Left cardiac atrium (tissue), 4 donors: ENCODE measurements at regions not wholly inside any gene's neighbourhood (a gene's known extent, or its start where the extent isn't known, plus 50 kb on each side); places are given as distances from the start of the nearest gene placed in this dataset.

ENCODE experiments used
- ATAC-seq, 2 donors: fragments of 200-7000 bp; cut with Tn5 transposase; one replicate each; pipeline ENCODE4 v1.9.1; 2020; ENCODE audit warnings: mild to moderate bottlenecking in 2 of 2, moderate library complexity in 2 of 2
- DNase-seq: peaks from one replicate; pipeline ENCODE4 v3.0.0-alpha.2; 2020
- intact Hi-C, 2 donors: fragments of 100-400 bp; cut with DNase I; formaldehyde crosslinking; loops; one replicate each; pipeline versions ENCODE4 v1.14.1 to v1.15.1; 2022 to 2023
- donor health status: DM: no; HTN: yes; CAD: no.
- donor health status: DM: no; HTN: yes; CAD: no; lungs with severe emphysema.
- donor health status: DM: yes; HTN: yes; CAD: no.
- donor health status: Dilated cardiomyopathy.

- ATAC-seq = no peak
- DNase-seq = no peak
- intact Hi-C loops = no loop called here
Measured at GRCh38 chr13:91079176-91079575, 268.3 kb upstream of the MIR17HG start.

GRCh38 chr13:91085127-91085526 is 262.4 kb upstream of the MIR17HG start:
- intact Hi-C loops = no loop called here
- ATAC-seq (no peak), DNase-seq (no peak)

GRCh38 chr13:91086936-91087716 is 260.4 kb upstream of the MIR17HG start:
- DNase-seq = no peak
- ATAC-seq = no peak
- intact Hi-C loops = no loop called here

GRCh38 chr13:91097269-91097668 is 250.2 kb upstream of the MIR17HG start:
- intact Hi-C loops = no loop called here
- ATAC-seq (no peak), DNase-seq (no peak)

- DNase-seq = no peak
- no peak for ATAC-seq
- intact Hi-C loops = no loop called here
Measured at GRCh38 chr13:91099877-91100276, 247.6 kb upstream of the MIR17HG start.

GRCh38 chr13:91100944-91101343 is 246.5 kb upstream of the MIR17HG start:
- ATAC-seq = no peak
- intact Hi-C loops = no loop called here
- DNase-seq = no peak

GRCh38 chr13:91101381-91101780 is 246.1 kb upstream of the MIR17HG start:
- intact Hi-C loops = no loop called here
- DNase-seq = no peak
- ATAC-seq = no peak

GRCh38 chr13:91105270-91105669 is 242.2 kb upstream of the MIR17HG start:
- no peak for DNase-seq
- intact Hi-C loops = no loop called here
- ATAC-seq = no peak

- intact Hi-C loops = no loop called here
- DNase-seq = no peak
- ATAC-seq = no peak
Measured at GRCh38 chr13:91106565-91106964, 240.9 kb upstream of the MIR17HG start.

- intact Hi-C loops = no loop called here
- ATAC-seq (no peak), DNase-seq (no peak)
Measured at GRCh38 chr13:91108315-91108714, 239.2 kb upstream of the MIR17HG start.

GRCh38 chr13:91111476-91112200 is 235.8 kb upstream of the MIR17HG start:
- intact Hi-C loops = no loop called here
- DNase-seq = no peak
- no peak for ATAC-seq

- DNase-seq (no peak), ATAC-seq (no peak)
- intact Hi-C loops = no loop called here
Measured at GRCh38 chr13:91112201-91112923, 235.1 kb upstream of the MIR17HG start.

GRCh38 chr13:91112924-91113277 is 234.6 kb upstream of the MIR17HG start:
- intact Hi-C loops = no loop called here
- DNase-seq = no peak
- no peak for ATAC-seq

GRCh38 chr13:91115776-91116175 is 231.7 kb upstream of the MIR17HG start:
- intact Hi-C loops = no loop called here
- ATAC-seq (no peak), DNase-seq (no peak)

GRCh38 chr13:91117351-91117750 is 230.1 kb upstream of the MIR17HG start:
- no peak for DNase-seq
- ATAC-seq = no peak
- intact Hi-C loops = no loop called here

- intact Hi-C loops = no loop called here
- DNase-seq (no peak), ATAC-seq (no peak)
Measured at GRCh38 chr13:91119643-91120042, 227.8 kb upstream of the MIR17HG start.

GRCh38 chr13:91122766-91123165 is 224.7 kb upstream of the MIR17HG start:
- no peak for ATAC-seq
- intact Hi-C loops = no loop called here
- DNase-seq = no peak

GRCh38 chr13:91123456-91124127 is 223.9 kb upstream of the MIR17HG start:
- intact Hi-C loops = no loop called here
- peak in 1 of 2 donors; percentile 63 for ATAC-seq
- no peak for DNase-seq

GRCh38 chr13:91126806-91127205 is 220.7 kb upstream of the MIR17HG start:
- ATAC-seq = no peak
- intact Hi-C loops = no loop called here

GRCh38 chr13:91127995-91128394 is 219.5 kb upstream of the MIR17HG start:
- no peak for DNase-seq
- ATAC-seq = no peak
- intact Hi-C loops = no loop called here

More at GRCh38 chr13:91126806-91127205, 220.7 kb upstream of the MIR17HG start:
- DNase-seq = no peak
